DMS153 (cell line): ENCODE measurements at regions not wholly inside any gene's neighbourhood (a gene's known extent, or its start where the extent isn't known, plus 50 kb on each side); places are given as distances from the start of the nearest gene placed in this dataset.
"Not testable (repeated sequence)": the region's sequence is repeated elsewhere in the genome, so short reads cannot be mapped to it uniquely, and the experiment has no call there.

Experiments used
- DNase-seq: peaks from one replicate; lab custom pipeline; 2025; lab: John Stamatoyannopoulos, UW

- DNase-seq, result not testable (repeated sequence)
These were observed 1558.6 kb upstream of the SEL1L start for GRCh38 chr14:83091991-83092956.

GRCh38 chr14:83096092-83096491 is 1562.4 kb upstream of the SEL1L start:
- DNase-seq, result no peak

DNA sequence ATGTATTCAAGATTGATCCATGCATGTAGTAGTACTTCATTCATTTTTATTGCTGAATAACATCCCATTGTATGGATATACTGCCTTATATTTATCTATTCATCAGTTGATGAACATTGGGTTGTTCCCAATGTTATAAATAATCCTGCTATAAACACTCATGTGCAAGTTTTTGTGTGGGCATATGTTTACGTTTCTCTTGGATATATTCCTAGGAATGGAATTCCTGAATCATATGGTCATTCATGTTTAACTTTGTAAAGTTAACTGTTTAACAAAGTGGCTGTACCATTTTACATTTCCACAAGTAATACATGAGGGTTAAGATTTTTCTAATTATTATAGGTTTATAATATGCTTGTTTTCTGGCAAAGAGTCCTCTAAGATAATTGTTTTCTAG is 1568.2 kb upstream of the SEL1L start:
- no peak for DNase-seq

DNA sequence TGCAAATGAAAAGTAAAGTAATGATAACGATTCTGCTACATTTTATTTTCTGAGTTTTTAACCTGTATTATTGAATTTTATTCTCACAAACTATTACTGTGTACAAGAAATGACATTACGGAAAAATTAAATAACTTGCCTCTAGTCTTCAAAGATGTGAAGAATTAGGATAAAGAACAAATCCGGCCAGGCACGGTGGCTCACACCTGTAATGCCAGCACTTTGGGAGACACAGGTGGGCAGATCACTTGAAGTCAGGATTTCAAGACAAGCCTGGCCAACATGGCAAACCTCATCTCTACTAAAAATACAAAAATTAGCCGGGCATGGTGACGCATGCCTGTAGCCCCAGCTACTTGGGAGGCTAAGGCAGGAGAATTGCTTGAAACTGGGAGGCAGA is 1584.4 kb upstream of the SEL1L start:
- DNase-seq, result no peak

DNA sequence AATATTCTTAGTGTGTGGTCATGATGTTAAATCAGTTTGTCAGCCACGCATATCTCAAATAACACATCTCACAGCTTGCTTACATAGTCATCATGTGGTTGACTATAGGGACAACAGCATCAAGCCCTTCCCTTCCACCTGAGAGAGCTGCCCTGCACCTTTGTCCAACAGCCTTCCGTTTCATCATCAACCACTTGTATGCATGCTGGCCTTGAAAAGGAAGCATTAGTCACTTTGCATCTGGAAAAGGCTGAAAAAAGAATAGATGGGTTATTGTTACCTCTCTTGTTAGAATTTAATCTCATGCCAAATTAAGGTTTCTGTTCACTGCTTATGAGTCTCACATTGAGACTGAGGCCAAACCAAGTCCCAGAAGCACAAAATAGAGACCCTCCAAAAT is 1586.5 kb upstream of the SEL1L start:
- no peak for DNase-seq

GRCh38 chr14:83126076-83126475 is 1592.4 kb upstream of the SEL1L start:
- DNase-seq, result no peak

- no peak for DNase-seq
These were observed 1595.1 kb upstream of the SEL1L start for GRCh38 chr14:83128783-83129182.

DNA sequence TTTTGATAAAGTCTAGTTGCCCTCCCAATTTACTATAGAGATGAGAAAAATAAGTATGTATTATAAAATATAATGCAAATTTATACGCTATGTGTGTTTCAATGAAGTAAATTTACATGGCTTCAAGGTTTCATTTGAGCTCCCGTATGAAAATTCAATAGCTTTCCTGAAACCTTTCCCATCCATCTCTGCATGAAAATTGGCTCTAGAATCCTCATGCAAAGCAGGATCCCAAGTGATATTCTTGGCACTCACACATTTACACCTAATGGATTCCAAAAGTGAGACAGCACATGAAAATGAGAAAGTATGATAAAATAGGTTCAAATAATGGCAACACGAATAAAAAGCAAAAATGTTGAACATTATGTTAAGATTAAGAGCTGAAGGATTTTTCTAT is 1595.8 kb upstream of the SEL1L start:
- DNase-seq, result no peak

GRCh38 chr14:83133981-83134645 is 1600.5 kb upstream of the SEL1L start:
- DNase-seq, result no peak

GRCh38 chr14:83140756-83141155 is 1607.1 kb upstream of the SEL1L start:
- DNase-seq, result no peak

DNA sequence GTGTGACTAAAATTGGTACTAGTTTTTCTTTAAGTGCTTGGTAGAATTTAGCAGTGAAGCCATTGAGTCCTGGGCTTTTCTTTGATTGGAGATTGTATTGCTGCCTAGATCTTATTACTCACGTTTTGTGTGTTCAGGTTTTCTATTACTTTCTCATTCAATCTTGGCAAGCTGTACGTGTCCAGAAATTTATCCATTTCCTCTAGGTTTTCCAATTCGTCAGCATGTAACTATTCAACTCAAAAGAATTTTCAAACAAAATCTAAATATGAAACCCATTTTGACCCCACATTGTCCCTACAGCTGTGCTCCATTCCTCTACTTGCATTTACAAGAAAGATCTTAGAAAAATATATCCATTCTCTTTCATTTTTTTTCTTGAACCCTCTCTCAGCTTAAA is 1613.4 kb upstream of the SEL1L start:
- DNase-seq, result no peak

- no peak for DNase-seq
These were observed 1617.9 kb upstream of the SEL1L start for GRCh38 chr14:83151571-83151970.

DNA sequence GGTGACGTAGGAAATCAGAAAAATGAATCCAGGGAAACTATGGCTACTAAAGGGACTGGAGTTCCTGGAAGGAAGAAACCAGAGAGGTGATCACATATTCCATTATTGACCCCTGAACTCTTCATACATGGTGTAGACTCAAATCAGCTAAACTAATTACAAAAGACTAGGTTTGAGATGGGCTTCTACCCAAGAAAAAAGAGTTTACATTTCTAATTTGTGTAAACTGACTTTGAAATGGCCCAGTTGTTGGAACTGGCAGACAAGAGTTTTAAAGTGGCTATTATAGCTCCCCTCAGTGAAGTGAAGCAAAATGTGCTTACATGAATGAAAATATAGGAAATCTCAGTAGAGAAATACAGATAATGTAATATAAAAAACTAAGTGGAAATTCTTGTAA is 1619.4 kb upstream of the SEL1L start:
- DNase-seq, result no peak

- no peak for DNase-seq
These were observed 1628.8 kb upstream of the SEL1L start for GRCh38 chr14:83162361-83162929.

DNA sequence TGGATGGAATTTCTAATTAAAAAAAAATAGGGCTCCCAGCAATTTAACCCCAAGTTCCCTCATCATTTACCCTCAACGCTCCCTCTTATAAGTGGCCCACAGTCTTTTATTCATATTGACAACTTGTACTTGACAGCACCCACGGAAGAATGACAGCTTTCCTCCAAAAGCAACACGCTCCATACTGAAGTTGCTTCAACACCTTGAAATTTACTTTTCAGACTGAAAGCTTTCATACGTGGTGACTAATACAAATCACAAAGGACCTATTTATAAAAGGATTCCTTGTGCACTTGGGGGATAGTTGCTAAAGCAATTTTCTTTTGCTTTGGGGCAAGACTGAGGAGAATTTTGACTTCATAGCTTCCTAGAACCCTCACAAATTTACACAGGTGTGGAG is 1629.4 kb upstream of the SEL1L start:
- no peak for DNase-seq

GRCh38 chr14:83164016-83164415 is 1630.4 kb upstream of the SEL1L start:
- no peak for DNase-seq

DNA sequence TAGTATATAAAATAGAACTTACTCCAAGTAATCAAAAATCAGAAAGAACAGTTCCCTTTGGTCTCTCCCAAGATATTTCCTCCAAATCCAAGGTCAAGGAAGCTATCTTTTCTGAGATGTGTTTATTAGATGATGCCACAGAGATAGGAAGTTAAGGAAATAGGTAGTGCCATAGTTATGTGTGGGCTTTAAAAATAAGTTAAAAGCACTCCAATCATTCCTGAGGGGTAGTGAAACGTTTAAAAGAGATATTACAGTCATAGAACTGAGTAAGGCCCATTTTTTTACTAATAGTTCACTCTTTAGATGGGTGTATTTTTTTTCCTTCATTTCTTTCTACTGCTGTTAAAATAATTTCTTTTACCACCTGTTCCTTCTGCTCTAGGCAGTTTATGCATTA is 1630.9 kb upstream of the SEL1L start:
- no peak for DNase-seq

GRCh38 chr14:83170165-83170564 is 1636.5 kb upstream of the SEL1L start:
- no peak for DNase-seq

GRCh38 chr14:83171761-83172160 is 1638.1 kb upstream of the SEL1L start:
- no peak for DNase-seq

- DNase-seq, result no peak
These were observed 1638.7 kb upstream of the SEL1L start for GRCh38 chr14:83172363-83172762.

- no peak for DNase-seq
These were observed 1640.0 kb upstream of the SEL1L start for GRCh38 chr14:83173687-83174086.

GRCh38 chr14:83184531-83184930 is 1650.9 kb upstream of the SEL1L start:
- DNase-seq, result no peak

DNA sequence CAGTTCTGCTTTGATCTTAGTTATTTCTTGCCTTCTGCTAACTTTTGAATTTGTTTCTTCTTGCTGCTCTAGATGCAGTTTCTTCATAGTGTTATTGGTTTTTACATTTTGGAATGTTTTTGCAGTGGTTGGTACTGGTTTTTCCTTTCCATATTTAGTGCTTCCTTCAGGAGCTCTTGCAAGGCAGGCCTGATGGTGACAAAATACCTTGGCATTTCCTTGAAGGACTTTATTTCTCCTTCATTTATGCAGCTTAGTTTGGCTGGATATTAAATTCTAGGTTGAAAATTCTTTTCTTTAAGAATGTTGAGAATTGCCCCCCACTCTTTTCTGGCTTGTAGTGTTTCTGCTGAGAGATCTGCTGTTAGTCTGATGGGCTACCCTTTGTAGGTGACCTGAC is 1654.7 kb upstream of the SEL1L start:
- DNase-seq, result not testable (repeated sequence)
